ENCODE measurements at regions not wholly inside any gene's neighbourhood (a gene's known extent, or its start where the extent isn't known, plus 50 kb on each side); places are given as distances from the start of the nearest gene placed in this dataset.

GRCh38 chrX:39796856-39797255 lies 300.9 kb downstream of the BCOR start:
- TF ChIP-seq YY1 (IDR thresholded peaks at IDR 0.05; ENCODE audit: insufficient read depth, insufficient read length) (no peak), ZNF274 (IDR thresholded peaks at IDR 0.05; ENCODE audit: low read depth, low read length) (no peak), SUZ12 (IDR thresholded peaks at IDR 0.05; ENCODE audit: extremely low read depth, insufficient read depth, insufficient read length) (no peak)

All from NT2/D1 (cell line).